H1 (cell line): ENCODE measurements at regions not wholly inside any gene's neighbourhood (a gene's known extent, or its start where the extent isn't known, plus 50 kb on each side); places are given as distances from the start of the nearest gene placed in this dataset.
A peak's percentile ranks its signal among the peaks of the same experiment; 100 is the strongest.
"Not testable (repeated sequence)": the region's sequence is repeated elsewhere in the genome, so short reads cannot be mapped to it uniquely, and the experiment has no call there.

ENCODE experiments used
- CTCF ChIA-PET: fragments of 300-600 bp; sonication (Branson Sonifier 250); formaldehyde crosslinking; loops from one replicate; lab custom pipeline; 2021; ENCODE audit not compliant: partially characterized antibody; lab: Charles Lee
- POLR2A ChIA-PET: fragments of 300-600 bp; sonication (Branson Sonifier 250); formaldehyde crosslinking; loops from one replicate; lab custom pipeline; 2021; ENCODE audit warnings: inconsistent platforms; ENCODE audit not compliant: partially characterized antibody; lab: Charles Lee
- DNase-seq, 2 experiments: peaks; one replicate each; pipeline versions ENCODE4 v3.0.0 to v3.0.0-alpha.2; 2010 to 2022; ENCODE audit warnings: low spot score in 2 of 2, low read depth in 1 of 2, mixed read lengths in 1 of 2
- FAIRE-seq: peaks from 2 replicates; lab custom pipeline; 2011; peaks lifted over from hg19 to GRCh38; lab: Jason Lieb, UNC
- H2AFZ ChIP-seq: 2 replicates; pipeline ENCODE4 v1.8.1; 2012; ENCODE audit warnings: low read length, inconsistent platforms
- H2AK5ac ChIP-seq: 2 replicates; pipeline ENCODE4 v1.6.1; 2013; ENCODE audit warnings: low read depth, low read length
- H2BK120ac ChIP-seq: replicated peaks from 2 replicates; pipeline ENCODE3; 2013; ENCODE audit warnings: low read depth, low read length, inconsistent platforms
- H2BK12ac ChIP-seq: 2 replicates; pipeline ENCODE4 v1.6.1; 2013; ENCODE audit warnings: low read depth, low read length
- H2BK15ac ChIP-seq: 2 replicates; pipeline ENCODE4 v1.6.1; 2013; ENCODE audit warnings: low read length
- H2BK20ac ChIP-seq: 2 replicates; pipeline ENCODE4 v1.6.1; 2013; ENCODE audit warnings: low read length
- H2BK5ac ChIP-seq: 2 replicates; pipeline ENCODE4 v1.6.1; 2013; ENCODE audit warnings: low read depth, low read length
- H3K14ac ChIP-seq: 2 replicates; pipeline ENCODE4 v1.6.1; 2013; ENCODE audit warnings: inconsistent platforms; ENCODE audit not compliant: insufficient read length
- H3K18ac ChIP-seq: 2 replicates; pipeline ENCODE4 v1.6.1; 2013; ENCODE audit warnings: low read length; ENCODE audit errors: extremely low read depth
- H3K23ac ChIP-seq: 2 replicates; pipeline ENCODE4 v1.6.1; 2013; ENCODE audit warnings: inconsistent platforms; ENCODE audit not compliant: insufficient read length
- H3K23me2 ChIP-seq: 2 replicates; pipeline ENCODE4 v1.6.1; 2013; ENCODE audit warnings: low read depth, low read length
- H3K27ac ChIP-seq: 2 replicates; pipeline ENCODE4 v1.6.1; 2011; ENCODE audit warnings: low read depth, low read length, inconsistent platforms
- H3K27me3 ChIP-seq, 4 experiments: replicated peaks in 1 of 4; 1 replicate in 1 of 4; 2 replicates in 3 of 4; pipeline versions ENCODE4 v1.6.1 to v1.8.1; 2011 to 2013; ENCODE audit warnings: low read length in 3 of 4, mild to moderate bottlenecking in 3 of 4, inconsistent platforms in 2 of 4, mixed read lengths in 2 of 4, moderate library complexity in 1 of 4; ENCODE audit not compliant: control insufficient read depth in 3 of 4, insufficient read depth in 3 of 4; ENCODE audit errors: extremely low read depth in 1 of 4
- H3K36me3 ChIP-seq, 4 experiments: 2 replicates each; pipeline versions ENCODE4 v1.6.1 to v1.8.1; 2011 to 2013; ENCODE audit warnings: mild to moderate bottlenecking in 4 of 4, low read length in 3 of 4, moderate library complexity in 2 of 4, control low read depth in 1 of 4, inconsistent platforms in 1 of 4; ENCODE audit not compliant: insufficient read depth in 4 of 4, control insufficient read depth in 2 of 4
- H3K4ac ChIP-seq: replicated peaks from 2 replicates; pipeline ENCODE3; 2013; ENCODE audit warnings: low read length, low read depth, mixed read lengths, inconsistent platforms; ENCODE audit not compliant: insufficient read length
- H3K4me1 ChIP-seq, 4 experiments: replicated peaks in 1 of 4; 1 replicate in 1 of 4; 2 replicates in 3 of 4; pipeline versions ENCODE4 v1.6.1 to v1.8.1; 2011 to 2013; ENCODE audit warnings: low read length in 3 of 4, inconsistent platforms in 2 of 4, mixed read lengths in 1 of 4; ENCODE audit not compliant: insufficient read depth in 4 of 4, control insufficient read depth in 3 of 4
- H3K4me2 ChIP-seq, 2 experiments: 2 replicates each; pipeline versions ENCODE4 v1.6.1 to v1.8.1; 2011 to 2013; ENCODE audit warnings: low read depth in 2 of 2, low read length in 2 of 2, control low read depth in 1 of 2, inconsistent platforms in 1 of 2, mild to moderate bottlenecking in 1 of 2; ENCODE audit not compliant: insufficient read depth in 1 of 2
- H3K4me3 ChIP-seq, 4 experiments: fragments of 200-600, 300-600 bp in 1 of 4; sonication (generic), shearing (Covaris generic), sonication (Bioruptor Twin) in 1 of 4; 2 replicates each; pipeline versions ENCODE4 v1.5.1 to v1.8.1; 2011 to 2016; ENCODE audit warnings: low read length in 4 of 4, low read depth in 3 of 4, control low read depth in 2 of 4, inconsistent platforms in 2 of 4, mild to moderate bottlenecking in 2 of 4, mixed read lengths in 1 of 4, moderate library complexity in 1 of 4; ENCODE audit not compliant: insufficient read depth in 2 of 4; ENCODE audit errors: extremely low read depth in 1 of 4
- H3K56ac ChIP-seq: replicated peaks from 2 replicates; pipeline ENCODE3; 2013; ENCODE audit warnings: low read depth, mild to moderate bottlenecking, mixed read lengths, low read length, inconsistent platforms; ENCODE audit not compliant: insufficient read length
- H3K79me1 ChIP-seq: 2 replicates; pipeline ENCODE4 v1.6.1; 2013; ENCODE audit warnings: low read depth, low read length, control low read depth
- H3K79me2 ChIP-seq, 2 experiments: 2 replicates each; pipeline versions ENCODE4 v1.6.1 to v1.8.1; 2012 to 2013; ENCODE audit warnings: low read length in 2 of 2, mild to moderate bottlenecking in 2 of 2, inconsistent platforms in 1 of 2; ENCODE audit not compliant: insufficient read depth in 2 of 2, control insufficient read depth in 1 of 2
- H3K9ac ChIP-seq, 4 experiments: replicated peaks in 1 of 4; 1 replicate in 1 of 4; 2 replicates in 3 of 4; pipeline versions ENCODE4 v1.6.1 to v1.8.1; 2011 to 2013; ENCODE audit warnings: low read depth in 3 of 4, low read length in 3 of 4, control low read depth in 2 of 4, mild to moderate bottlenecking in 2 of 4, moderate library complexity in 2 of 4, inconsistent platforms in 1 of 4; ENCODE audit errors: extremely low read depth in 1 of 4
- H3K9me3 ChIP-seq, 2 experiments: 2 replicates each; pipeline versions ENCODE4 v1.6.1 to v1.8.1; 2012 to 2013; ENCODE audit warnings: mild to moderate bottlenecking in 2 of 2, moderate library complexity in 2 of 2, control low read depth in 1 of 2, inconsistent platforms in 1 of 2, low read depth in 1 of 2, low read length in 1 of 2, mixed read lengths in 1 of 2; ENCODE audit not compliant: insufficient read depth in 2 of 2
- H4K20me1 ChIP-seq, 2 experiments: replicated peaks in 1 of 2; 2 replicates each; pipeline versions ENCODE3 to v1.8.1; 2011 to 2013; ENCODE audit warnings: inconsistent platforms in 2 of 2, low read length in 2 of 2, mild to moderate bottlenecking in 1 of 2; ENCODE audit not compliant: insufficient read depth in 2 of 2, control insufficient read depth in 1 of 2
- H4K5ac ChIP-seq: 2 replicates; pipeline ENCODE4 v1.6.1; 2013; ENCODE audit warnings: low read length, low read depth, mixed read lengths, inconsistent platforms; ENCODE audit not compliant: insufficient read length
- H4K8ac ChIP-seq: 2 replicates; pipeline ENCODE4 v1.8.0; 2013; ENCODE audit warnings: mild to moderate bottlenecking, moderate library complexity, low read length, inconsistent platforms; ENCODE audit not compliant: insufficient read depth; ENCODE audit errors: extremely low read depth
- H4K91ac ChIP-seq: replicated peaks from 2 replicates; pipeline ENCODE3; 2013; ENCODE audit warnings: low read length, mixed read lengths, inconsistent platforms; ENCODE audit not compliant: insufficient read length
- SIX5 ChIP-seq: IDR thresholded peaks from 2 replicates; pipeline ENCODE4 v1.6.1; 2011; ENCODE audit warnings: mild to moderate bottlenecking, low read depth, low read length
- WGBS, 2 experiments: shearing (Covaris generic) in 1 of 2; methylation state at CpG; one replicate each; pipeline versions ENCODE4 v1.1.6 to v1.1.7; 2013 to 2015; ENCODE audit warnings: low lambda C conversion rate in 2 of 2, mixed read lengths in 2 of 2, inconsistent platforms in 1 of 2, low coverage in 1 of 2, missing lambda C conversion rate in 1 of 2; ENCODE audit not compliant: insufficient replicate concordance in 2 of 2, insufficient coverage in 1 of 2, insufficient read length in 1 of 2; ENCODE audit errors: extremely low coverage in 1 of 2, missing lambda C conversion rate in 1 of 2; 5-methylcytosine and 5-hydroxymethylcytosine counted together

DNA sequence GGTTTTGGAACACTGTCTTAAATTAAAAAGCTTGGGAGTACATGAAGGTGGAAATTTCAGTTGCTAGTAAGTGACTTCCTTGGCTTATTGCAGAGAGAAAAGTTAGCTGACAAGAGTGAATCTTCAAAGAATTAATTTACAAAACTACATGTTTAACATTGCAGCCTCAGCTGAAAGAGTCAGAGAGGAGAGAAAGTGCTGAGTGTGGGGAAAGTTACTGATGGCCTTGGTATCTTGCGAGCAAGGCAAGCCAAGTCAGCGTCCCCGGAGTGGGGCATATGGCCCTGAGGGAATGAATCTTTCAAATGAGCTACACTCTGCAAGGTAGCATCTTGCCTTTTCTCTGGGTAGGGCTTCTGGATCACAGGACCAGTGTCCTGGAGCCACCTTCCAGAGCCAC, 131.3 kb downstream of the LPIN1 start:
- no peak overlapping the region for H3K23ac ChIP-seq
- H3K79me2 ChIP-seq: no peaks in the 10 kb centered on the region
- ChIA-PET CTCF (interaction anchor here (0.7 to 1.0 kb wide), 2 partner anchors 253 to 916 kb away, joined by 3 read pairs; no protein-coding TSS in a partner anchor), POLR2A (no interaction called here)
- H2BK20ac ChIP-seq: no peak overlapping the region
- TF ChIP-seq SIX5: no peak
- no peak overlapping the region for H3K56ac ChIP-seq
- H4K8ac ChIP-seq: no peak overlapping the region
- no peak overlapping the region for H2BK5ac ChIP-seq
- no peak overlapping the region for H3K4me3 ChIP-seq
- H3K14ac ChIP-seq: no peak overlapping the region
- WGBS, 2 experiments: 95% methylated on average over 3 of the region's 3 CpGs; no CpG with 5 or more reads in 1 of the 2 experiments
- no peaks in the 10 kb centered on the region for H3K4me1 ChIP-seq
- H2BK120ac ChIP-seq: no peak overlapping the region
- no peak overlapping the region for H3K4me2 ChIP-seq
- H3K27ac ChIP-seq: no peak overlapping the region
- H2BK12ac ChIP-seq: no peak overlapping the region
- no peak overlapping the region for H2AFZ ChIP-seq
- no peaks in the 10 kb centered on the region for H3K23me2 ChIP-seq
- H2BK15ac ChIP-seq: no peak overlapping the region
- no peaks in the 10 kb centered on the region for H4K20me1 ChIP-seq
- FAIRE-seq (no peak), DNase-seq (no peak)
- no peak overlapping the region for H2AK5ac ChIP-seq
- H3K27me3 ChIP-seq: no peaks in the 10 kb centered on the region; a peak in 1 of 7 replicates
- no peak overlapping the region for H3K18ac ChIP-seq
- H4K91ac ChIP-seq: no peak overlapping the region
- H3K36me3 ChIP-seq: no peaks in the 10 kb centered on the region
- H3K4ac ChIP-seq: no peak overlapping the region
- no peaks in the 10 kb centered on the region for H3K9me3 ChIP-seq
- no peak overlapping the region for H4K5ac ChIP-seq
- no peaks in the 10 kb centered on the region for H3K79me1 ChIP-seq
- H3K9ac ChIP-seq: no peak overlapping the region

DNA sequence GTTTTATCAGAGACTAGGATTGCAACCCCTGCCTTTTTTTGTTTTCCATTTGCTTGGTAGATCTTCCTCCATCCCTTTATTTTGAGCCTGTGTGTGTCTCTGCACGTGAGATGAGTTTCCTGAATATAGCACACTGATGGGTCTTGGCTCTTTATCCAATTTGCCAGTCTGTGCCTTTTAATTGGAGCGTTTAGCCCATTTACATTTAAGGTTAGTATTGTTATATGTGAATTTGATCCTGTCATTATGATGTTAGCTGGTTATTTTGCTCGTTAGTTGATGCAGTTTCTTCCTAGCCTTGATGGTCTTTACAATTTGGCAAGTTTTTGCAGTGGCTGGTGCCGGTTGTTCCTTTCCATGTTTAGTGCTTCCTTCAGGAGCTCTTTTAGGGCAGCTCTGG, 138.8 kb downstream of the LPIN1 start:
- H3K23me2 ChIP-seq, H4K91ac ChIP-seq, FAIRE-seq, H2BK15ac ChIP-seq, H2BK20ac ChIP-seq, H3K9ac ChIP-seq, POLR2A ChIA-PET, H3K27ac ChIP-seq, H3K56ac ChIP-seq, H3K9me3 ChIP-seq, H3K27me3 ChIP-seq, H3K4me1 ChIP-seq, H3K14ac ChIP-seq, H3K4me3 ChIP-seq, H2BK5ac ChIP-seq, H2BK12ac ChIP-seq, CTCF ChIA-PET, H2AFZ ChIP-seq, H4K5ac ChIP-seq, H4K20me1 ChIP-seq, H3K18ac ChIP-seq, H4K8ac ChIP-seq, H3K4ac ChIP-seq, H3K36me3 ChIP-seq, H3K79me2 ChIP-seq, H3K4me2 ChIP-seq, H3K23ac ChIP-seq, H2BK120ac ChIP-seq, H2AK5ac ChIP-seq, H3K79me1 ChIP-seq: not testable (repeated sequence)
- WGBS, 2 experiments: 89% methylated on average over 4 of the region's 4 CpGs; no CpG with 5 or more reads in 1 of the 2 experiments
- peak in 1 of 2 experiments; percentile 0 for DNase-seq
